ENCODE measurements at regions not wholly inside any gene's neighbourhood (a gene's known extent, or its start where the extent isn't known, plus 50 kb on each side); places are given as distances from the start of the nearest gene placed in this dataset.

GRCh38 chr3:193780397-193780796 is 187.4 kb downstream of the OPA1 start:
- DNase-seq (ENCODE audit: low read depth, low spot score) = no peak

DNA sequence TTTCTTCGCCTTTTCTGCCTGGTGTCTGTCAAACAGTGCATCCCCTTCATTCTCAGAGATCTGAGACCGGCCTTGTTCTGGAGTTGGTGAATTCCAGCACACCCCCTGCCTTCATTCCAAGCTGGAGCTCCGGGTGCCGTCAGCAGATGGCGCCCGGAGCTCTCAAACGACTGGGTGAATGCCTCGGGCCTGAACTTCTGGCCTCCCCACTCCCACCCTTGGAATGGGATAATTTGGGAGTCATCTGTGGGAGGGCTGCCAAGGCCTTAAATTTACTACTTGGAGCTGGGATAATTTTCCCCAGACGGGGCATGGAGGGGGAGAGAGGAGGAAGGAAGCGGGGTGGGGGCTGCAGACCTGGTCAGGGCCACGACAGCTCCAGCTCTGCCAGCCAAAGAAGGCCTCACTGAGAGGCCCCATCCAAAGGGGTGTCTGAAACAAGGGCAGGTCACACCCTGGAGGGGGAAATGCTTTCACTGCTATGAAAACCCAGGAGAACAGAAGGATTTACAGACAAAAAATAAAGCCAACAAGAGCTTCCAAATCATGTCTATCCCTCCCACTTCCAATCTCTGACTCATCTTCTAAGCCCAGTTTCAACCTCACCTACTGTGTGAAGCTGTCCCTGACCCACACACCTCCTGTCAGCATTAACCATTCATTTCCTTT is 187.9 kb downstream of the OPA1 start:
- DNase-seq (ENCODE audit: low read depth, low spot score) = no peak

DNA sequence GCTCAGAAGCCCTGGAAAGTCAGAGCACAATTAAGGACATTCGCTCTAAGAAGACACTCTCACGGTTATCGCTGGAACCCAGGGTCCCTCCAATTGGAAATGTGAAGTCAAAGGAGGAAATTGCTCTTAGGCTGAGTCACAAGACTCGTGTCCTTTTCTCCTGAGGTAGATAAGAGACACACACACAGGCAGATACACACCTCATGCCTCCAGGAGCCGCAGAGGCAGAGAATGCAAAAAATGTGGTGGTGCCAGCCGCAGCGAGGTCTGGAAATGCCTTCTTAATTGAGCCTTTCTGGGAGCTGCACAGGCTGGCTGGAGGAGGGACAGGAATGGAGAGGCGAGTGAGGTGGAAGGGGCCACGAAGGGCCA is 189.3 kb downstream of the OPA1 start:
- no peak for DNase-seq (ENCODE audit: low read depth, low spot score)

DNA sequence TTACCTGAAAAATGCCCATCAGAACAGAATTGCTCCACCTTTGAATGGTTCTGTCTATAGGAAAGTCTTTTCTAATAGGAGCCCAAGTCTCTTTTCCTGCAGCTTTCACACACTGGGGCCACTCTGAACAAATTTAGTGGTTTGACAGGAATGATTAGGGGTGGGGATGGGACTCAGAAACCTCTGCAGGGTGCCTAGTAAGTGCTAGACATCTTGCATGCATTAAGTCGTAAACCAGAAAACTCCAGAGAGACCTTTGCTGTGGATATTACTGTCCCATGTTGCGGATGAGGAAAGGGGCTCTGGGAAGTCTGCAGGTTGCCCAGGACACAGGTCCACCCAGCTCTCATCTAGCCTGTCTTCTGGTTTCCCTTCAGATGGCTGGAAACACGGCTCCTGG is 189.7 kb downstream of the OPA1 start:
- DNase-seq (ENCODE audit: low read depth, low spot score) = no peak

- no peak for DNase-seq (ENCODE audit: low read depth, low spot score)
These were observed 190.3 kb downstream of the OPA1 start for GRCh38 chr3:193783166-193783896.

DNA sequence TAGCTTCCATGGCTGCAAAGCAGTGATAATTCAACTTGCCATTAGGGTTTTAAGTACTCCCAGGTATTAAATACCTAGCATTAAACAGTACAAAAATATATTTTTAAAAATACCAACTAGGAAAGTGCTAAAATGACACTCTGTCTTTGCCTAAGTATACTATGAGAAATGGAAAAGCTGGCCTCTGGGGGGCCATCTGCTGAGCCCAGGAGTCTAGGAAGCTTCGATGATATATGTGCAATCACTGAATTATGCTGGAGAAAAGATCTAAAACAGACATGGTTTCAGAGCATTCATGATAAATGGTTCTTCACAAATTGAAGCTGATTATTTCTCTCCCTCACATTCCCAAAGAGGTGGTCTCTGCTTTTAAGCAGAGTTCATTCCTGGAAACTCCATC is 191.8 kb downstream of the OPA1 start:
- no peak for DNase-seq (ENCODE audit: low read depth, low spot score)

DNA sequence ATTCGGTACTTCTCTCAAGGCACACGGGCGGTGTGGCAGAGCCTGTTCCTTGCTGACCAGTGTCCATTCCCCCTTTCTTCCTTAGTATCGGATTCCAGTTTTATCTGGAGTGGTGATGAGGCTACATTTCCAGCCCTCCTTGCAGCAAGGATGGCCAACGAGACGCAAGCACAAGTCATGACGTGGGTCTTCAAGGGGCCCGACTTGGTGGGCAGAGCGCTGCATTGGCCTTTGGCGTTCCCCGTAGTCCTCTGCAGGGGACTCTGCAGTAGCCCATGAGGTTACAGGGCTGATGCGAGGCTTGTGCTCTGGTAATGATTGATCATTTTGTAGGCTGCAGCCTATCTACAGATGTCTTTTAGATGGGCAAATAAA is 194.5 kb downstream of the OPA1 start:
- no peak for DNase-seq (ENCODE audit: low read depth, low spot score)

GRCh38 chr3:193788189-193788991 is 195.4 kb downstream of the OPA1 start:
- peak; percentile 27 for DNase-seq (ENCODE audit: low read depth, low spot score)

DNA sequence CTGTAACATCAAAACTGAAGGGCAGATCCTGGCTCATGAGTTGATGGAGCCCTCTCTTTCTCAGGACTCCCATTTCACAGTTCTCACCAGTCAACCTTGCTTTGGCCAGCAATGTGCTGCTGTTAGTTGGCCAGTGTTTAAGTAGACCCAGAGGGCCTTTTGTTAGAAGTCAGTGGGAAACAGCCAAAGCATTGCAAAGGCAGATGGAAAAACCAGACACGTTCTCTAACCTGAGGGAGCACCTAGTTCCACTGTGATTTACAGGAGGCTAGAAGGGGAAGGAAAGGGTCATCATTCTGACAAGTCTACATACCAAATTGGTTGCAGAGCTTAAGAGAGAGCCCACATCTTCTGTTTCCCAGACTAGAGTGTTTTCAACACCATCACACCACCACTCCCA is 196.4 kb downstream of the OPA1 start:
- no peak for DNase-seq (ENCODE audit: low read depth, low spot score)

DNA sequence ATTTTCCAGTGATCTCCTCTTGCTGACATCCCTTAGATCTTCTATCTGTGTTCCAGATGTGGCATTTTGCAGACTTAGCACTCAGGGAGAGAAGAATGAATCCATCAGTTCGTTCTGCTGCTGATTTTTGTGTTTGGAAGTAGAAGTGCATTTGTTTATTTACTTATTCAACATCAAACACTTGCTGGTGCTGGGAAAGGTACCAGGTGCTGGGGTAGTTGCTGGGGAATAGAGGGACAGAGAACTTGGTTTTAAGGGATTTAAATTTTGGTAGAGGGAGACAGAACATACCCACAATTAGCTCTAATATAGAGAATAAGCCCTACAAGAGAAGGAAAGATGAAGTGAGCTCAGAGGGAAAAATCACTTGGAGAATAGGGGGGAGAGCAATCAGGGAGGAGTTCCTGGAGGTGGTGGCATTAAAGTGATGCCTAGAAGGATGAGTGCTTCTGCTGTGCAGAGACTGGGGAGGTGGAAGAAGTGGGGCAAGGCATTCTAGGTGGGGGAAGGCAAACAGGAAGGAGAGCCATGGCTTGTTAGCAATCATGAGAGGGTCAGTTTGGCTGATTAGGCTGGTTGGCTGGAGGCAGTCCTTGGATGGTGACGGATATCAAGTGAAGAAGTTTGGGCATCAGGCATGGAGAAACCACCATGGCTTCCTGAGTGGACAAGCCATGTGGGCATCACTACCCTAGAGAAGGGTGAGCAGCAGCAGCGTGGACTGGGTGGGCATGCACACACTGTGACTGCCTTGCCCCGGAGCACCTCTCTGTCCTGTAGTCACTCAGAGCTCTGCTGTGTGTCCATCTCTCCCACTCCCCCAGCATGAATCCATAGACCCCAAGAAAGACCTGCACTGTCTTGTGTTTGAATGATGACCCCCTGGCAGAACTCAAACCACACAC is 197.3 kb downstream of the OPA1 start:
- DNase-seq (ENCODE audit: low read depth, low spot score) = no peak

DNA sequence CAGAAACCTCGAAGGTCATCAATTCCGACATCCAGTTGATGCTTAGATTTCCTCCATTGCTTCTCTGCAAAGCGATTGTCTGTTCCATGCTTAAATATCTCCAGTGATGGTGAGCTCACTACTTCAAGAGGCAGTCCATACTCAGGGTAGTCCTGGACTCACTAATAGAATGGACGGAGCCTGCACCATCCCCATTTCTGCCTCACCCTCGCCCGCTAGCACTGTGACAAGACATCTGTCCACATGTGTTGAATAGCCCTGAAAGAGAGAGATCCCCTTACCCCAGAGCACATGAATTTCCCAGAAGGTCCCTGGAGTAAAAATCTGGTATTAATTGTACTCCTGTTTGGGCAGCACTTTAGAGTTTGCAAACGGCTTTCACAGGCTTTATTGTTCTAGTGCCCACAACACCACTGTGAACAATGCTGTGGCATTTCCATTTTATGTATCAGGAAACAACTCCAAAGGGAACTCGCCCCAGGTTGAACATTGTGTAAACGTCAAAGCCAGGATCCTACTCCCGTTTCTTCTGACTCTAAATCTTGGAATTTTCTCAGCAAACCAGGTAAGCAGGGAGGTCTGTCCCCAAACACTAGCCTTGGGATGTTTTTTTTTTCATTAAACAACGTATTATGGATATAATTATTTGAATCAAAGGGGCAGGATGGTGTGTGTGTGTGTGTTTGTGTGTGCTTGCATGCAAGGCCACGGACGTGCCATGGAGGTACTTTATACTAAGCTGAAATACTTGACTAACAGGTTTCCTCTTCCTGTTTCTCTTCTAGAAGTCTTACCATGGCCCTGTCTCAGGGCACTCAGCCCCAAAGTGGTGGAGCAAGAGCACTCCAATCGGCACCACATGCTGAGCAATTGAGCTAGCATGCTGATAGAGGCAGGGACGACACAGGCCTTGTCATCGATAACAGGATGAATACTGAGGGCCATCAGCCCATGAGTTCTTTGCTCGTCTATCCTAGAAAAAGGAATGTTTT is 198.3 kb downstream of the OPA1 start:
- DNase-seq (ENCODE audit: low read depth, low spot score) = no peak

DNA sequence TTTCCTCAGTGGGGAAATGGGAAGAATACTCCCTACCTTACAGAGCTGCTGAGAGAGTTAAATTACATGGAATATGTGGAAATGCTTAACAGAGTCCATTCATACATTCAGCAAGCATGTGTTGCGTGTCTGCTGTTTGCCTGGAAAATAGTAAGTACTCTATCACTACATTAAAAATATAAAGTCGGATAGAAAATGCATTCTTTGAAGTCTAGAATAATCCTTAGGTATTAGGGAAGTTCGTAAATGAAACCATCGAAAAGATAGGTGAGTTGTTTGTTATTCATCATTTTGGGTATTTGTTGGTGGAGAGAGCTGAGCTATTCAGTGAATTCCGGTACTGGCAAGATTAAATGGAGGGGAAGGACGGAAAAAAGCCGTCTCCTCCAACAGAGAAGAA is 200.1 kb downstream of the OPA1 start:
- DNase-seq (ENCODE audit: low read depth, low spot score) = no peak

- no peak for DNase-seq (ENCODE audit: low read depth, low spot score)
These were observed 201.2 kb downstream of the OPA1 start for GRCh38 chr3:193794002-193794881.

GRCh38 chr3:193795062-193795690 is 202.2 kb downstream of the OPA1 start:
- no peak for DNase-seq (ENCODE audit: low read depth, low spot score)

- no peak for DNase-seq (ENCODE audit: low read depth, low spot score)
These were observed 203.1 kb downstream of the OPA1 start for GRCh38 chr3:193796089-193796488.

DNA sequence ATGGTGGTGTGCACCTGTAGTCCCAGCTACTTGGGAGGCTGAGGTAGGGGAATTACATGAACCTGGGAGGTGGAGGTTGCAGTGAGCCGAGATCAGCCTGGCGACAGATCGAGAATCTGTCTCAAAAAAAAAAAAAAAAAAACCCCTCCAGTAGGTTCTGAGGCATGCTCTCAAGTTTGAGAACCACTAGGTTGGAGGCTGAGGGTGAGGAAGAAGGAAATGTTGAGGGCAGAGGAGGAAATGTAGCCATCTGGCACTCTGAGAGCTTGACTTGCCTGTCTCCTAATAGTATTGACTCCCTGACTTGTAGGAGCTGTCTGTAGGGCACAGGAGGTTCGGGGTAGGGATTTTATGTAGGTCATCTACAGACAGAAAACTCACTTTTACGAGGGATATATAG is 204.6 kb downstream of the OPA1 start:
- DNase-seq (ENCODE audit: low read depth, low spot score) = no peak

GRCh38 chr3:193798051-193798450 is 205.0 kb downstream of the OPA1 start:
- DNase-seq (ENCODE audit: low read depth, low spot score) = no peak

DNA sequence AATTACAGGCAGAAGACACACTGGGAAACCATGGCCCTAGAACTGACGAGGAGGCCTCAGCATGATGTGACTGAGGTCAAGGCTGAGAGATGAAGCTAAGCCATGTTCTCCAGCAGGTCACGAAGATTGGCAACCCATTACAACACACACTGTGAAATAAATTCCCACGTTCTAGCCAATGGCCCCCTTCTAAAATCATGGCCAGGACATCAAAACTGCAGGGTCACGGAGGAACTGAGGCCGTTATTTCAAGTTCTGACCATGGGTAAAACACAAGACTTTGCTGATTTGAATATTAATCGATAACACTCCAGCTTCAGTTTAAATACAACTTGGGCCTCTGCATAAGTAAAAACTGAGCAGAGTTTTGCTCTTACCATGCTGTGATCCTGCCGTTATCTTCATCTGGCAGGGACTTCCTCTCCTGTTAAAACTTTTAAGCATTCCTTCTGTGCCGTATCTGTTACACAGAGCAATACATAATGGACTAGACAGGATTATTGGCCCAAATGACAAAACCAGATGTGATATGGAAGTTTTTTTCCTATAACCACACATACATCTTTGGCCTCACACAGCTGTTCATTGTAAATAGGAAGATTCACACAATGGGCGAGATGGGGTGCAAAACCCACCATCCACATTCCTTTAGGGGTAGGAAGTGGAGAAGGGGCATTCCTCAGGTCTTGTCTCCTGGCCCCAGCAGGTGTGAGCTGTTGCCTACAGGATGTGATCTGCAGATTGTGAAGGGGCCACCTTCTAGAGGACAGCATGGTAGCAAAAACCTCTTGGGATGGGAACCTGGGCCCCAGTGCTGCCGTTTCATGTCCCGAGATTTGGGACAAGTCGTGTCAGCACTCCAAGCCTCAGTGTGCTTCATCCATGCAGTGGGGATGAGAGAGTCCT is 207.4 kb downstream of the OPA1 start:
- DNase-seq (ENCODE audit: low read depth, low spot score) = no peak

Data from pulmonary artery endothelial cell (primary cell).